ENCODE measurements at regions not wholly inside any gene's neighbourhood (a gene's known extent, or its start where the extent isn't known, plus 50 kb on each side); places are given as distances from the start of the nearest gene placed in this dataset.

GRCh38 chr19:28497137-28497536 is 715.8 kb downstream of the UQCRFS1 start:
- DNase-seq: no peak

GRCh38 chr19:28495046-28495445 is 717.9 kb downstream of the UQCRFS1 start:
- DNase-seq: no peak

GRCh38 chr19:28494461-28494860 is 718.5 kb downstream of the UQCRFS1 start:
- DNase-seq: no peak

GRCh38 chr19:28493884-28494283 is 719.1 kb downstream of the UQCRFS1 start:
- no peak for DNase-seq

GRCh38 chr19:28492621-28493020 is 720.3 kb downstream of the UQCRFS1 start:
- no peak for DNase-seq

GRCh38 chr19:28492201-28492600 is 720.8 kb downstream of the UQCRFS1 start:
- no peak for DNase-seq

- no peak for DNase-seq
Measured at GRCh38 chr19:28489776-28490175, 723.2 kb downstream of the UQCRFS1 start.

GRCh38 chr19:28489126-28489660 is 723.8 kb downstream of the UQCRFS1 start:
- no peak for DNase-seq

GRCh38 chr19:28487999-28488398 is 725.0 kb downstream of the UQCRFS1 start:
- DNase-seq: no peak

- DNase-seq: no peak
Measured at GRCh38 chr19:28486926-28487325, 726.0 kb downstream of the UQCRFS1 start.

GRCh38 chr19:28486473-28486872 is 726.5 kb downstream of the UQCRFS1 start:
- no peak for DNase-seq

GRCh38 chr19:28485292-28485691 is 727.7 kb downstream of the UQCRFS1 start:
- no peak for DNase-seq

GRCh38 chr19:28483197-28483596 is 729.8 kb downstream of the UQCRFS1 start:
- no peak for DNase-seq

- DNase-seq: no peak
Measured at GRCh38 chr19:28482221-28482620, 730.7 kb downstream of the UQCRFS1 start.

GRCh38 chr19:28481674-28482073 is 731.3 kb downstream of the UQCRFS1 start:
- no peak for DNase-seq

GRCh38 chr19:28475525-28475924 is 737.4 kb downstream of the UQCRFS1 start:
- no peak for DNase-seq

- DNase-seq: no peak
Measured at GRCh38 chr19:28472843-28473242, 740.1 kb downstream of the UQCRFS1 start.

GRCh38 chr19:28471731-28472510 is 741.0 kb downstream of the UQCRFS1 start:
- DNase-seq: no peak

- DNase-seq: no peak
Measured at GRCh38 chr19:28469544-28469943, 743.4 kb downstream of the UQCRFS1 start.

- no peak for DNase-seq
Measured at GRCh38 chr19:28468701-28469459, 744.1 kb downstream of the UQCRFS1 start.

- DNase-seq: no peak
Measured at GRCh38 chr19:28466107-28467045, 746.6 kb downstream of the UQCRFS1 start.

- DNase-seq: no peak
Measured at GRCh38 chr19:28465371-28466086, 747.4 kb downstream of the UQCRFS1 start.

All from NCI-H2081 treated with DMSO at 0.1 percent for 48 hours (cell line).